HG03095 (cell line): ENCODE measurements at regions not wholly inside any gene's neighbourhood (a gene's known extent, or its start where the extent isn't known, plus 50 kb on each side); places are given as distances from the start of the nearest gene placed in this dataset.
"Not testable (repeated sequence)": the region's sequence is repeated elsewhere in the genome, so short reads cannot be mapped to it uniquely, and the experiment has no call there.

Experiments used
- ATAC-seq: cut with Tn5 transposase; IDR thresholded peaks from one replicate; pipeline ENCODE4 v1.9.1; 2021; ENCODE audit warnings: moderate library complexity; ENCODE audit not compliant: unreplicated experiment

- no peak for ATAC-seq
Measured at GRCh38 chr10:64528294-64529002, 1007.2 kb downstream of the REEP3 start.

GRCh38 chr10:64529003-64529350 is 1007.8 kb downstream of the REEP3 start:
- no peak for ATAC-seq

- ATAC-seq: no peak
Measured at GRCh38 chr10:64534616-64535015, 1013.4 kb downstream of the REEP3 start.

GRCh38 chr10:64535131-64535867 is 1014.1 kb downstream of the REEP3 start:
- ATAC-seq: no peak

- no peak for ATAC-seq
Measured at GRCh38 chr10:64537112-64537511, 1015.9 kb downstream of the REEP3 start.

- no peak for ATAC-seq
Measured at GRCh38 chr10:64537928-64538327, 1016.7 kb downstream of the REEP3 start.

- ATAC-seq: no peak
Measured at GRCh38 chr10:64546073-64546472, 1024.9 kb downstream of the REEP3 start.

- no peak for ATAC-seq
Measured at GRCh38 chr10:64547168-64547567, 1026.0 kb downstream of the REEP3 start.

- no peak for ATAC-seq
Measured at GRCh38 chr10:64555666-64556065, 1034.5 kb downstream of the REEP3 start.

- ATAC-seq: no peak
Measured at GRCh38 chr10:64558094-64558835, 1037.1 kb downstream of the REEP3 start.

GRCh38 chr10:64571056-64571455 is 1049.9 kb downstream of the REEP3 start:
- ATAC-seq: no peak

GRCh38 chr10:64573623-64574325 is 1052.6 kb downstream of the REEP3 start:
- no peak for ATAC-seq

GRCh38 chr10:64574371-64574770 is 1053.2 kb downstream of the REEP3 start:
- no peak for ATAC-seq

- ATAC-seq: no peak
Measured at GRCh38 chr10:64576497-64576896, 1055.3 kb downstream of the REEP3 start.

- not testable (repeated sequence) for ATAC-seq
Measured at GRCh38 chr10:64578757-64579156, 1057.6 kb downstream of the REEP3 start.

- ATAC-seq: no peak
Measured at GRCh38 chr10:64586934-64587503, 1065.8 kb downstream of the REEP3 start.

- ATAC-seq: no peak
Measured at GRCh38 chr10:64594072-64594471, 1072.9 kb downstream of the REEP3 start.

GRCh38 chr10:64598600-64598999 is 1077.4 kb downstream of the REEP3 start:
- no peak for ATAC-seq

- ATAC-seq: no peak
Measured at GRCh38 chr10:64601298-64601697, 1080.1 kb downstream of the REEP3 start.

GRCh38 chr10:64617085-64617484 is 1095.9 kb downstream of the REEP3 start:
- ATAC-seq: no peak

- ATAC-seq: no peak
Measured at GRCh38 chr10:64619102-64619501, 1097.9 kb downstream of the REEP3 start.
